ENCODE measurements at regions not wholly inside any gene's neighbourhood (a gene's known extent, or its start where the extent isn't known, plus 50 kb on each side); places are given as distances from the start of the nearest gene placed in this dataset.

DNA sequence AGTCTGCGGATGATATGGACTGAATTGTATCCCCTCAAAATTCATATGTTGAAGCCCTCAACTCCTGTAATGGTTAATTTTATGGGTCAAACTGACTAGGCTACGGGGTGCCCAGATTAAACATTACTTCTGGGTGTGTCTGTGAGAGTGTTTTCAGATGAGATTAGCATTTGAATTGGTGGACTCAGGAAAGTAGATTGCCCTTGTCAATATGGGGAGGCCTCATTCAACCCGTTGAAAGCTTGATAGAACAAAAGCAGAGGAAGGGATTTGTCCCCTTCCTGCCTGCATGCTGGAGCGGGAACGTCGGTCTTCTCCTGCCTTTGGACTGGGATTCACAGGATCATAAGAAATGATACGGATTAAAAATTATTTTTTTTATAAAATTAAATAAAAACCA is 84.5 kb downstream of the BBS10 start:
- 79 to 83% (median 81%) methylated on average over 7 of the region's 7 CpGs for WGBS, 4 donors
- ATAC-seq: no peak
- TF ChIP-seq CTCF (IDR thresholded peaks at IDR 0.05): no peak
- TF ChIP-seq POLR2A (IDR thresholded peaks at IDR 0.05): no peak
- no peak for DNase-seq
- intact Hi-C loops (cut with DNase I): loop anchor here in 1 of 10 donors (10.0 kb wide), 1 partner anchor 179 kb away; the partner anchor contains the start of gene NAP1L1
- Histone ChIP-seq H3K27ac (no peak overlapping the region), H3K4me1 (peaks cover 0 to 28% (median 4%) of the 10 kb centered on the region in 12 donors), H3K36me3 (no peaks in the 10 kb centered on the region), H3K9me3 (peaks cover 0 to 15% (median 0%) of the 10 kb centered on the region in 12 donors), H3K27me3 (peaks cover 0 to 4% (median 0%) of the 10 kb centered on the region in 9 donors), H3K4me3 (no peak overlapping the region)

DNA sequence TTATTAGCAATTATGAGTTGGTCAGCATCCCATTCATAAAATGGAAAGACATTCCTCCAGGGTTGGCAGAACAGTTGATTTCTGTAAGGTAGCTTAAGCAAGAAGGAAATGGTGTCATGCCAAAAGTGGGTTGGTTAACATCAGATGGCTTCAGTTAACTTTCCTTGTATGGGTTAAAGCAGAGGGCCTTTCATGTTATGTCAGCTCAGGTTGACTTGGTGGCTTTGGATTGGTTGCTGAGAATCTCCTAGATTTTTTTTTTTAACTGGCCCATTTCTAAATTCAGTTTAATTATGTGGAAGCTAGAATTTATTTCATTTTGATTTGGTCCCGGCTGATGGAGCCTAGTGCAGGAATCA is 87.8 kb downstream of the BBS10 start:
- Histone ChIP-seq H3K4me3 (no peak overlapping the region), H3K36me3 (no peaks in the 10 kb centered on the region), H3K27me3 (peaks cover 0 to 4% (median 0%) of the 10 kb centered on the region in 9 donors), H3K9me3 (peaks cover 0 to 15% (median 0%) of the 10 kb centered on the region in 12 donors), H3K4me1 (peaks cover 0 to 19% (median 3%) of the 10 kb centered on the region in 12 donors), H3K27ac (peak overlapping the region in 4 of 12 donors; percentile 15 to 56 (median 21))
- ATAC-seq (no peak), DNase-seq (no peak)
- no peak for TF ChIP-seq POLR2A (IDR thresholded peaks at IDR 0.05)
- no peak for TF ChIP-seq CTCF (IDR thresholded peaks at IDR 0.05)
- 71 to 86% (median 76%) methylated on average over 1 of the region's 1 CpG for WGBS, 4 donors
- intact Hi-C loops (cut with DNase I): loop anchor here in 1 of 10 donors (10.0 kb wide), 1 partner anchor 176 kb away; the partner anchor contains the start of gene NAP1L1

DNA sequence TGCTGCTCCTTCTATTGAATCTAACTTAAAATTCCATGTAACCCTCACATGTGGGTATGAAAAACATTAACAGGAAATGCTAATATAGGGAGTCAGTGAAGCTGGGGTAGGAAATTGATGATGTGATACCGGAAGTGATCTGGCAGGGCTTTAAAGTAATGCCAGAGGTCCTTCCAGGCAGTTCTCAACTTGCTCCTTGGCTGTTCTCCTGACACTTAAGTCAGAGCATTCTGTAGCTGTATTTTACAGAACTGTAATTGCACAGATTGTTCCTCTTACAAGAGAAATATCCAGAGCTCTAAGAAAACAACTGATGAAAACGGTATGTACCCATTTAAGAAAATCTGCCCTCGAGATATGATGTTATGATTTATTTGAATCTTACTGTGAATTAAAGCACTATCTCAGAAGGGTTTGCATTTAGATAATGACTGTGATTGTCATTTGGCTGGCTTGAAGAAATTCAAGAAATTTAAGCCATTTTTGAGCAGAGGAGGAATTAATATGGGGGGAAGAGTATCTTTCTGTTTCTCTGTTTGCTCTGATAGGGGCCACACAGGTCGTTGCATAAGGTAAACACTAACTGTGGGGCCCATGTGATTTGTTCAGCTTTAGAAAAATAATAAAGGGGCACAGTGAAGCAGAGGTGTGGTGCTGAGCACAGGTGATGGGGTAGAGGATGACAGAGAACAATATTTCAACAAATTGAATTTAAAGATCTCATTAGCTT is 88.4 kb downstream of the BBS10 start:
- Histone ChIP-seq H3K27me3 (peaks cover 0 to 4% (median 0%) of the 10 kb centered on the region in 9 donors), H3K36me3 (no peaks in the 10 kb centered on the region), H3K9me3 (peaks cover 0 to 15% (median 0%) of the 10 kb centered on the region in 12 donors), H3K4me1 (peaks cover 0 to 19% (median 3%) of the 10 kb centered on the region in 12 donors), H3K4me3 (no peak overlapping the region), H3K27ac (peak overlapping the region in 8 of 12 donors; percentile 14 to 56 (median 24))
- 40 to 55% (median 46%) methylated on average over 4 of the region's 4 CpGs for WGBS, 4 donors
- intact Hi-C loops (cut with DNase I): loop anchor here in 1 of 10 donors (10.0 kb wide), 1 partner anchor 175 kb away; the partner anchor contains the start of gene NAP1L1
- no peak for TF ChIP-seq CTCF (IDR thresholded peaks at IDR 0.05)
- TF ChIP-seq POLR2A (IDR thresholded peaks at IDR 0.05): no peak
- DNase-seq (no peak), ATAC-seq (peak; percentile 33 to 73 (median 42))

- no peak for TF ChIP-seq POLR2A (IDR thresholded peaks at IDR 0.05)
- Histone ChIP-seq H3K27ac (peak overlapping the region in 9 of 12 donors; percentile 11 to 32 (median 18)), H3K4me1 (peaks cover 0 to 19% (median 3%) of the 10 kb centered on the region in 12 donors), H3K4me3 (no peak overlapping the region), H3K9me3 (peaks cover 0 to 15% (median 0%) of the 10 kb centered on the region in 12 donors), H3K36me3 (no peaks in the 10 kb centered on the region), H3K27me3 (peaks cover 0 to under 1% (median 0%) of the 10 kb centered on the region in 9 donors)
- WGBS, 4 donors: 35 to 61% (median 49%) methylated on average over 1 of the region's 1 CpG
- no peak for DNase-seq
- intact Hi-C loops (cut with DNase I): no loop called here
- ATAC-seq: peak in 2 of 4 donors; percentile 22 to 38
These were observed 89.1 kb downstream of the BBS10 start for GRCh38 chr12:76259106-76259505.
